Body of pancreas (tissue), 4 donors: ENCODE measurements at regions not wholly inside any gene's neighbourhood (a gene's known extent, or its start where the extent isn't known, plus 50 kb on each side); places are given as distances from the start of the nearest gene placed in this dataset.

Experiments used
- ATAC-seq: fragments of 150-250 bp; one replicate; pipeline ENCODE4 v1.9.1; 2016
- DNase-seq, 4 donors: peaks; one replicate each; pipeline ENCODE4 v3.0.0-alpha.2; 2019
- H3K27ac ChIP-seq, 4 donors: fragments of 200-600 bp; sonication (generic); 1 replicate in 3 of 4; 2 replicates in 1 of 4; pipeline versions ENCODE4 v1.5.1 to v1.6.1; 2016 to 2019; ENCODE audit warnings: mild to moderate bottlenecking in 1 of 4, mixed read lengths in 1 of 4, moderate library complexity in 1 of 4
- H3K27me3 ChIP-seq, 2 donors: fragments of 200-600 bp; sonication (generic); one replicate each; pipeline ENCODE4 v1.6.0; 2016; ENCODE audit warnings: mild to moderate bottlenecking in 1 of 2
- H3K36me3 ChIP-seq, 2 donors: fragments of 200-600 bp; sonication (generic); replicated peaks in 1 of 2; 2 replicates each; pipeline ENCODE4 v1.5.1; 2016; ENCODE audit warnings: low read depth in 2 of 2; ENCODE audit not compliant: insufficient read depth in 1 of 2
- H3K4me1 ChIP-seq: fragments of 200-600 bp; sonication (generic); one replicate; pipeline ENCODE4 v1.6.0; 2016
- H3K4me3 ChIP-seq, 2 donors: fragments of 200-600 bp; sonication (generic); 1 replicate in 1 of 2; 2 replicates in 1 of 2; pipeline ENCODE4 v1.5.1; 2016 to 2019
- H3K9me3 ChIP-seq, 3 donors: fragments of 200-600 bp; sonication (generic); 1 replicate in 2 of 3; 2 replicates in 1 of 3; pipeline ENCODE4 v1.5.1; 2016
- CTCF ChIP-seq, 7 experiments: fragments of 450-650 bp in 4 of 7; fragments of 200-600 bp in 3 of 7; sonication (generic) in 3 of 7; IDR thresholded peaks; one replicate each; pipeline ENCODE4 v1.5.1; 2016 to 2019; ENCODE audit warnings: antibody characterized with exemption in 7 of 7
- POLR2A ChIP-seq, 3 donors: fragments of 450-650 bp; IDR thresholded peaks; one replicate each; pipeline ENCODE4 v1.6.1; 2016; ENCODE audit warnings: antibody characterized with exemption in 3 of 3, mild to moderate bottlenecking in 2 of 3
- WGBS, 2 donors: methylation state at CpG; one replicate each; pipeline ENCODE4 v1.1.5; 2017; 5-methylcytosine and 5-hydroxymethylcytosine counted together
- intact Hi-C: fragments of 100-400 bp; cut with DNase I; formaldehyde crosslinking; loops from one replicate; pipeline ENCODE4 v1.15.1; 2023

- H3K27ac ChIP-seq: no peak overlapping the region
- no peak for DNase-seq
- no peaks in the 10 kb centered on the region for H3K9me3 ChIP-seq
- intact Hi-C loops: no loop called here
- TF ChIP-seq CTCF (IDR thresholded peaks at IDR 0.05): no peak
- no peak for TF ChIP-seq POLR2A (IDR thresholded peaks at IDR 0.05)
- no peak overlapping the region for H3K4me3 ChIP-seq
- no peaks in the 10 kb centered on the region for H3K36me3 ChIP-seq
- no peaks in the 10 kb centered on the region for H3K27me3 ChIP-seq
- no peak for ATAC-seq
- peaks cover 14% of the 10 kb centered on the region for H3K4me1 ChIP-seq
Measured at GRCh38 chr2:204441316-204441715, 104.0 kb upstream of the PARD3B start.

- intact Hi-C loops: no loop called here
- no peak for DNase-seq
- WGBS, 2 donors: 74 to 85% methylated on average over 3 of the region's 3 CpGs
Measured at GRCh38 chr2:204445149-204445548, 100.1 kb upstream of the PARD3B start.

GRCh38 chr2:204447722-204448121 lies 97.6 kb upstream of the PARD3B start:
- TF ChIP-seq CTCF (IDR thresholded peaks at IDR 0.05) (no peak), POLR2A (IDR thresholded peaks at IDR 0.05) (no peak)
- no peak overlapping the region for H3K4me3 ChIP-seq
- ATAC-seq (no peak), DNase-seq (no peak)
- H3K36me3 ChIP-seq: no peaks in the 10 kb centered on the region
- H3K9me3 ChIP-seq: no peaks in the 10 kb centered on the region
- 81 to 89% methylated on average over 2 of the region's 2 CpGs for WGBS, 2 donors
- intact Hi-C loops: no loop called here
- H3K27ac ChIP-seq: no peak overlapping the region
- H3K4me1 ChIP-seq: no peaks in the 10 kb centered on the region
- no peaks in the 10 kb centered on the region for H3K27me3 ChIP-seq

More at GRCh38 chr2:204445149-204445548, 100.1 kb upstream of the PARD3B start:
- no peak for TF ChIP-seq POLR2A (IDR thresholded peaks at IDR 0.05)
- no peak for TF ChIP-seq CTCF (IDR thresholded peaks at IDR 0.05)
- Histone ChIP-seq H3K4me1 (no peaks in the 10 kb centered on the region), H3K4me3 (no peak overlapping the region), H3K36me3 (no peaks in the 10 kb centered on the region), H3K9me3 (no peaks in the 10 kb centered on the region), H3K27me3 (no peaks in the 10 kb centered on the region), H3K27ac (no peak overlapping the region)
- no peak for ATAC-seq

- H3K27me3 ChIP-seq: no peaks in the 10 kb centered on the region
Measured at GRCh38 chr2:204449977-204450376, 95.3 kb upstream of the PARD3B start.

More at GRCh38 chr2:204449977-204450376, 95.3 kb upstream of the PARD3B start:
- no peak overlapping the region for H3K4me3 ChIP-seq
- peaks cover 6% of the 10 kb centered on the region for H3K4me1 ChIP-seq
- TF ChIP-seq CTCF (IDR thresholded peaks at IDR 0.05) (no peak), POLR2A (IDR thresholded peaks at IDR 0.05) (no peak)
- no peak for ATAC-seq
- no peak overlapping the region for H3K27ac ChIP-seq
- intact Hi-C loops: no loop called here
- H3K9me3 ChIP-seq: no peaks in the 10 kb centered on the region
- H3K36me3 ChIP-seq: no peaks in the 10 kb centered on the region
- WGBS, 2 donors: 89 to 95% methylated on average over 3 of the region's 3 CpGs
- DNase-seq: no peak
